ENCODE measurements at regions not wholly inside any gene's neighbourhood (a gene's known extent, or its start where the extent isn't known, plus 50 kb on each side); places are given as distances from the start of the nearest gene placed in this dataset.

DNA sequence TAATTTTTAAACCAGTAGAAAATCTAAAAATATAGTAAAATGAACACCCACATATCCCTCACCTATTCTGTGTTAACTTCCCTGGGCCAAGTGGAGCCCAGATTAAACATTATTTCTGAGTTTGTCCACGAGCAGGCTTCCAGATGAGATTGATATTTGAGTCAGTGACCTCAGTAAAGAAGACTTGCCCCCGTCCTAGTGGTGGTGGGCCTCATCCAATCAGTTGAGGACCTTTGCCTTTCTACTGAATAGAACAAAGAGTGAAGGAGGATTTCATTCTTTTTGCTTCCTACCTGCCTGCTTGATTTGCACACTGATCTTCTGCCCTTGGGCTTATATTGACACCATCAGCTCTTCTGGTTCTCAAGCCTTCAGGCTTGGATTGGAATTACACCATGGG lies 174.7 kb upstream of the PLEKHG7 start:
- no peaks in the 10 kb centered on the region for H3K4me1 ChIP-seq (ENCODE audit: low read length)
- no peak for TF ChIP-seq EZH2phosphoT487 (IDR thresholded peaks at IDR 0.05; ENCODE audit: low read length)
- TF ChIP-seq, protein P1, sequence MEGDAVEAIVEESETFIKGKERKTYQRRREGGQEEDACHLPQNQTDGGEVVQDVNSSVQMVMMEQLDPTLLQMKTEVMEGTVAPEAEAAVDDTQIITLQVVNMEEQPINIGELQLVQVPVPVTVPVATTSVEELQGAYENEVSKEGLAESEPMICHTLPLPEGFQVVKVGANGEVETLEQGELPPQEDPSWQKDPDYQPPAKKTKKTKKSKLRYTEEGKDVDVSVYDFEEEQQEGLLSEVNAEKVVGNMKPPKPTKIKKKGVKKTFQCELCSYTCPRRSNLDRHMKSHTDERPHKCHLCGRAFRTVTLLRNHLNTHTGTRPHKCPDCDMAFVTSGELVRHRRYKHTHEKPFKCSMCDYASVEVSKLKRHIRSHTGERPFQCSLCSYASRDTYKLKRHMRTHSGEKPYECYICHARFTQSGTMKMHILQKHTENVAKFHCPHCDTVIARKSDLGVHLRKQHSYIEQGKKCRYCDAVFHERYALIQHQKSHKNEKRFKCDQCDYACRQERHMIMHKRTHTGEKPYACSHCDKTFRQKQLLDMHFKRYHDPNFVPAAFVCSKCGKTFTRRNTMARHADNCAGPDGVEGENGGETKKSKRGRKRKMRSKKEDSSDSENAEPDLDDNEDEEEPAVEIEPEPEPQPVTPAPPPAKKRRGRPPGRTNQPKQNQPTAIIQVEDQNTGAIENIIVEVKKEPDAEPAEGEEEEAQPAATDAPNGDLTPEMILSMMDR (IDR thresholded peaks at IDR 0.05; ENCODE audit: low read length) = no peak
- no peak for TF ChIP-seq EZH2 (optimal IDR thresholded peaks at IDR 0.05; ENCODE audit: low read depth, low read length)
- H4K20me1 ChIP-seq (ENCODE audit: insufficient read depth, low read length) = no peaks in the 10 kb centered on the region
- no peaks in the 10 kb centered on the region for H3F3A ChIP-seq (ENCODE audit: insufficient read depth, low read length)
- no peaks in the 10 kb centered on the region for H3K9me3 ChIP-seq (replicated peaks; ENCODE audit: insufficient read depth, low read length)
- no peak for DNase-seq
- H3K27ac ChIP-seq (ENCODE audit: low read length) = no peak overlapping the region
- no peaks in the 10 kb centered on the region for H3K36me3 ChIP-seq (replicated peaks; ENCODE audit: insufficient read depth, low read length)
- no peaks in the 10 kb centered on the region for H3K27me3 ChIP-seq (replicated peaks; ENCODE audit: insufficient read depth, low read length)
- no peaks in the 10 kb centered on the region for H3K9me2 ChIP-seq (replicated peaks; ENCODE audit: insufficient read depth, low read length)
- H3K9ac ChIP-seq (ENCODE audit: low read length) = no peak overlapping the region
- no peak overlapping the region for H3K4me2 ChIP-seq (ENCODE audit: low read depth, low read length)
- H3K4me3 ChIP-seq (ENCODE audit: low read length) = no peak overlapping the region
- no peaks in the 10 kb centered on the region for H3K79me2 ChIP-seq (ENCODE audit: low read length)
- no peak overlapping the region for H2AFZ ChIP-seq (ENCODE audit: low read length)

- no peaks in the 10 kb centered on the region for H3K9me3 ChIP-seq (replicated peaks; ENCODE audit: insufficient read depth, low read length)
- no peaks in the 10 kb centered on the region for H3F3A ChIP-seq (ENCODE audit: insufficient read depth, low read length)
- no peak overlapping the region for H3K9ac ChIP-seq (ENCODE audit: low read length)
- no peak for TF ChIP-seq EZH2phosphoT487 (IDR thresholded peaks at IDR 0.05; ENCODE audit: low read length)
- TF ChIP-seq, protein P1 (IDR thresholded peaks at IDR 0.05; ENCODE audit: low read length) = no peak
- TF ChIP-seq EZH2 (optimal IDR thresholded peaks at IDR 0.05; ENCODE audit: low read depth, low read length) = no peak
- H3K9me2 ChIP-seq (replicated peaks; ENCODE audit: insufficient read depth, low read length) = no peaks in the 10 kb centered on the region
- no peaks in the 10 kb centered on the region for H3K4me1 ChIP-seq (ENCODE audit: low read length)
- no peaks in the 10 kb centered on the region for H3K36me3 ChIP-seq (replicated peaks; ENCODE audit: insufficient read depth, low read length)
- H3K27ac ChIP-seq (ENCODE audit: low read length) = no peak overlapping the region
- no peaks in the 10 kb centered on the region for H4K20me1 ChIP-seq (ENCODE audit: insufficient read depth, low read length)
- H3K4me3 ChIP-seq (ENCODE audit: low read length) = no peak overlapping the region
- DNase-seq = no peak
- H3K4me2 ChIP-seq (ENCODE audit: low read depth, low read length) = no peak overlapping the region
- no peaks in the 10 kb centered on the region for H3K79me2 ChIP-seq (ENCODE audit: low read length)
- no peaks in the 10 kb centered on the region for H3K27me3 ChIP-seq (replicated peaks; ENCODE audit: insufficient read depth, low read length)
- no peak overlapping the region for H2AFZ ChIP-seq (ENCODE audit: low read length)
Measured at GRCh38 chr12:92524489-92524888, 178.3 kb upstream of the PLEKHG7 start.

DNA sequence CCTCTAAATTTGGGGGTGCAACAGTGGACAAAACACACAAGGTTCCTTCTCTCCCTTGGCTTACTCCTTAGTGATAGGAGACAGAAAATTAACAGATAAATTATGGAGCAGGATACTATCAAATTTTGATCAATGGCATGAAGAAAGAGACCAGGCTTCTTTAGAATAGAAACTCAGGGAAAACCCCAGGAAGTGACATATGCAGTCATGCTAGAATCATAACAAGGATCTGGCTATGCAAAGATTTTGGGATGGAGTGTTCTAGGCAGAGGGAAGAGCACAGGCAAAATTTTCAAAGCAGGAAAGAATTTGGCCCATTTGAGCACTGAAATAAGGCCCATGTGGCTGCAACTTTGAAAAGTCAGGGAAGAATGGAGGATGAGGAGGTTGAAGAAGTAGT lies 182.3 kb upstream of the PLEKHG7 start:
- H3K27me3 ChIP-seq (replicated peaks; ENCODE audit: insufficient read depth, low read length) = no peaks in the 10 kb centered on the region
- no peak overlapping the region for H3K27ac ChIP-seq (ENCODE audit: low read length)
- H3K9me3 ChIP-seq (replicated peaks; ENCODE audit: insufficient read depth, low read length) = no peaks in the 10 kb centered on the region
- no peaks in the 10 kb centered on the region for H3K36me3 ChIP-seq (replicated peaks; ENCODE audit: insufficient read depth, low read length)
- H3K4me1 ChIP-seq (ENCODE audit: low read length) = no peaks in the 10 kb centered on the region
- no peak overlapping the region for H2AFZ ChIP-seq (ENCODE audit: low read length)
- TF ChIP-seq EZH2phosphoT487 (IDR thresholded peaks at IDR 0.05; ENCODE audit: low read length) = no peak
- TF ChIP-seq, protein P1 (IDR thresholded peaks at IDR 0.05; ENCODE audit: low read length) = no peak
- TF ChIP-seq EZH2 (optimal IDR thresholded peaks at IDR 0.05; ENCODE audit: low read depth, low read length) = no peak
- no peak overlapping the region for H3K4me2 ChIP-seq (ENCODE audit: low read depth, low read length)
- no peaks in the 10 kb centered on the region for H3K9me2 ChIP-seq (replicated peaks; ENCODE audit: insufficient read depth, low read length)
- H3F3A ChIP-seq (ENCODE audit: insufficient read depth, low read length) = no peaks in the 10 kb centered on the region
- no peak overlapping the region for H3K9ac ChIP-seq (ENCODE audit: low read length)
- no peaks in the 10 kb centered on the region for H4K20me1 ChIP-seq (ENCODE audit: insufficient read depth, low read length)
- DNase-seq = no peak
- no peak overlapping the region for H3K4me3 ChIP-seq (ENCODE audit: low read length)
- H3K79me2 ChIP-seq (ENCODE audit: low read length) = no peaks in the 10 kb centered on the region
